Endothelial cell of umbilical vein (primary cell): ENCODE measurements at regions not wholly inside any gene's neighbourhood (a gene's known extent, or its start where the extent isn't known, plus 50 kb on each side); places are given as distances from the start of the nearest gene placed in this dataset.

ENCODE experiments used
- BruUV-seq: library from RNA; stranded (reverse); fragments of 400-500 nt; replicated peaks from 2 replicates; lab custom pipeline; 2021; lab: Mats Ljungman, UMichigan
- CTCF ChIA-PET: fragments of 300-600, 350-600 bp; sonication (Branson Sonifier 250); formaldehyde crosslinking; loops from one replicate; lab custom pipeline; 2021; ENCODE audit warnings: antibody characterized with exemption, inconsistent platforms; lab: Charles Lee
- POLR2A ChIA-PET: fragments of 300-600, 350-600 bp; sonication (Branson Sonifier 250); formaldehyde crosslinking; loops from one replicate; lab custom pipeline; 2021; ENCODE audit warnings: antibody characterized with exemption, inconsistent platforms; lab: Charles Lee
- DNase-seq: peaks from one replicate; pipeline ENCODE4 v3.0.0-alpha.2; 2011; ENCODE audit warnings: low read depth, low spot score
- FAIRE-seq: peaks from 2 replicates; lab custom pipeline; 2011; peaks lifted over from hg19 to GRCh38; lab: Jason Lieb, UNC
- H2AFZ ChIP-seq: 2 replicates; pipeline ENCODE4 v1.6.0; 2012; ENCODE audit warnings: low read depth, low read length, control low read depth, inconsistent platforms
- H3K27ac ChIP-seq: 2 replicates; pipeline ENCODE4 v1.5.1; 2011; ENCODE audit warnings: low read depth, mild to moderate bottlenecking, control low read depth, low read length, moderate library complexity; ENCODE audit not compliant: insufficient read depth
- H3K27me3 ChIP-seq, 2 experiments: 2 replicates each; pipeline versions ENCODE4 v1.6.0 to v1.6.1; 2011; ENCODE audit warnings: low read length in 2 of 2, mixed read lengths in 1 of 2; ENCODE audit not compliant: control insufficient read depth in 2 of 2, insufficient read depth in 2 of 2
- H3K36me3 ChIP-seq, 2 experiments: 2 replicates in 1 of 2; 3 replicates in 1 of 2; pipeline ENCODE4 v1.5.1; 2011; ENCODE audit warnings: low read length in 2 of 2, mild to moderate bottlenecking in 1 of 2, moderate library complexity in 1 of 2; ENCODE audit not compliant: control insufficient read depth in 2 of 2, insufficient read depth in 2 of 2; ENCODE audit errors: extremely low read depth in 1 of 2
- H3K4me1 ChIP-seq: 3 replicates; pipeline ENCODE4 v1.5.1; 2011; ENCODE audit warnings: mild to moderate bottlenecking, low read length; ENCODE audit not compliant: control insufficient read depth, insufficient read depth; ENCODE audit errors: extremely low read depth
- H3K4me2 ChIP-seq: 2 replicates; pipeline ENCODE4 v1.6.1; 2011; ENCODE audit warnings: low read length, control low read depth, mixed read lengths; ENCODE audit not compliant: insufficient read depth
- H3K4me3 ChIP-seq, 3 experiments: fragments of 200-600 bp in 1 of 3; sonication (generic), shearing (Covaris generic) in 1 of 3; replicated peaks in 1 of 3; 2 replicates each; pipeline ENCODE4 v1.5.1; 2011 to 2016; ENCODE audit warnings: control low read depth in 3 of 3, low read length in 3 of 3, mild to moderate bottlenecking in 2 of 3, inconsistent platforms in 1 of 3, low read depth in 1 of 3, moderate library complexity in 1 of 3; ENCODE audit not compliant: insufficient read depth in 1 of 3
- H3K79me2 ChIP-seq: 2 replicates; pipeline ENCODE4 v1.6.0; 2012; ENCODE audit warnings: low read length, inconsistent platforms; ENCODE audit not compliant: control insufficient read depth, insufficient read depth
- H3K9ac ChIP-seq: replicated peaks from 2 replicates; pipeline ENCODE3; 2011; ENCODE audit warnings: low read length, control low read depth; ENCODE audit not compliant: insufficient read depth; ENCODE audit errors: extremely low read depth
- H3K9me1 ChIP-seq: replicated peaks from 3 replicates; pipeline ENCODE4 v1.6.0; 2011; ENCODE audit warnings: mild to moderate bottlenecking, low read length; ENCODE audit not compliant: control insufficient read depth, insufficient read depth; ENCODE audit errors: extremely low read depth
- H3K9me3 ChIP-seq: replicated peaks from 2 replicates; pipeline ENCODE4 v1.5.1; 2012; ENCODE audit warnings: low read length, inconsistent platforms; ENCODE audit not compliant: control insufficient read depth, insufficient read depth
- H4K20me1 ChIP-seq: replicated peaks from 2 replicates; pipeline ENCODE3; 2011; ENCODE audit warnings: mild to moderate bottlenecking, low read length; ENCODE audit not compliant: control insufficient read depth, insufficient read depth; ENCODE audit errors: extremely low read depth
- CTCF ChIP-seq, 2 donors: IDR thresholded peaks; 1 replicate in 1 of 2; 2 replicates in 1 of 2; pipeline ENCODE4 v1.5.1; 2011; ENCODE audit warnings: low read length in 2 of 2, mild to moderate bottlenecking in 2 of 2, moderate library complexity in 2 of 2, control low read depth in 1 of 2, inconsistent platforms in 1 of 2, low read depth in 1 of 2; ENCODE audit not compliant: insufficient read depth in 1 of 2; ENCODE audit errors: extremely low read depth in 1 of 2
- EZH2 ChIP-seq: IDR thresholded peaks from 2 replicates; pipeline ENCODE4 v1.6.1; 2012; ENCODE audit warnings: borderline replicate concordance, low read depth, mild to moderate bottlenecking, moderate library complexity, low read length, inconsistent platforms; ENCODE audit not compliant: severe bottlenecking
- FOS ChIP-seq: IDR thresholded peaks from 2 replicates; pipeline ENCODE4 v1.6.1; 2011; ENCODE audit warnings: mild to moderate bottlenecking, low read length, moderate library complexity, borderline replicate concordance; ENCODE audit not compliant: insufficient read depth
- GATA2 ChIP-seq: IDR thresholded peaks from 2 replicates; pipeline ENCODE4 v1.7.0; 2011; ENCODE audit warnings: low read depth, mild to moderate bottlenecking, moderate library complexity, mixed read lengths, low read length; ENCODE audit not compliant: insufficient read length, insufficient read depth
- JUN ChIP-seq: IDR thresholded peaks from 2 replicates; pipeline ENCODE4 v1.6.1; 2011; ENCODE audit warnings: borderline replicate concordance, low read depth; ENCODE audit not compliant: insufficient read length, insufficient read depth
- MAX ChIP-seq: IDR thresholded peaks from 2 replicates; pipeline ENCODE4 v1.6.1; 2011; ENCODE audit not compliant: insufficient read depth, insufficient read length
- MYC ChIP-seq: IDR thresholded peaks from one replicate; pipeline ENCODE4 v1.6.1; 2011; ENCODE audit warnings: mild to moderate bottlenecking, low read depth, low read length
- POLR2A ChIP-seq: IDR thresholded peaks from 2 replicates; pipeline ENCODE4 v1.6.1; 2012; ENCODE audit warnings: low read depth, mild to moderate bottlenecking, control low read depth, low read length
- POLR2AphosphoS5 ChIP-seq: IDR thresholded peaks from 2 replicates; pipeline ENCODE4 v1.6.1; 2012; ENCODE audit warnings: low read depth, mild to moderate bottlenecking, control low read depth, low read length, moderate library complexity; ENCODE audit not compliant: insufficient read depth
- dilution Hi-C: fragments of 300-500 bp; cut with MboI; formaldehyde crosslinking; loops from one replicate; pipeline ENCODE4 v1.15.0; 2019; ENCODE audit warnings: low sequenced_read_pairs; ENCODE audit not compliant: extremely low pct_ligation_motif_present
- intact Hi-C: fragments of 100-400 bp; cut with micrococcal nuclease; formaldehyde crosslinking; loops from one replicate; pipeline ENCODE4 v1.10.0; 2022

GRCh38 chr4:22947851-22948250 lies 255.1 kb downstream of the GBA3 start:
- Histone ChIP-seq H3K4me2 (no peak overlapping the region), H3K4me1 (no peaks in the 10 kb centered on the region), H3K9ac (no peak overlapping the region), H3K27me3 (no peaks in the 10 kb centered on the region), H3K4me3 (no peak overlapping the region), H3K79me2 (no peaks in the 10 kb centered on the region), H2AFZ (no peak overlapping the region), H3K9me1 (no peaks in the 10 kb centered on the region), H3K27ac (no peak overlapping the region), H3K36me3 (no peaks in the 10 kb centered on the region), H3K9me3 (peaks cover 2% of the 10 kb centered on the region), H4K20me1 (no peaks in the 10 kb centered on the region)
- TF ChIP-seq CTCF (IDR thresholded peaks at IDR 0.05; ENCODE audit: extremely low read depth in 1 of 2, insufficient read depth in 1 of 2, low read depth in 1 of 2, low read length in 2 of 2) (no peak), POLR2A (no peak), EZH2 (no peak), POLR2AphosphoS5 (no peak), GATA2 (no peak), FOS (no peak), MYC (no peak), MAX (no peak), JUN (no peak)
- ChIA-PET POLR2A (no interaction called here), CTCF (no interaction called here)
- intact Hi-C loops = no loop called here
- BruUV-seq = no TSS peak
- DNase-seq = no peak
- dilution Hi-C loops = no loop called here
- no peak for FAIRE-seq
